IMR-90 (cell line): ENCODE measurements at regions not wholly inside any gene's neighbourhood (a gene's known extent, or its start where the extent isn't known, plus 50 kb on each side); places are given as distances from the start of the nearest gene placed in this dataset.

Experiments
- BHLHE40 ChIP-seq: fragments of 150-350 bp; IDR thresholded peaks from 2 replicates; pipeline ENCODE4 v1.6.1; 2016; ENCODE audit warnings: mild to moderate bottlenecking, low read depth, low read length
- CHD1 ChIP-seq: IDR thresholded peaks from 2 replicates; pipeline ENCODE4 v1.6.1; 2012; ENCODE audit warnings: low read depth, low read length, improper control_type of control experiment
- MAFK ChIP-seq: IDR thresholded peaks from 2 replicates; pipeline ENCODE4 v1.6.1; 2012; ENCODE audit warnings: low read depth, low read length, improper control_type of control experiment
- POLR2A ChIP-seq: IDR thresholded peaks from 2 replicates; pipeline ENCODE4 v1.6.1; 2012; ENCODE audit warnings: mild to moderate bottlenecking, low read depth, low read length
- TF ChIP-seq, protein P1 (sequence below): conservative IDR thresholded peaks from 2 replicates; pipeline ENCODE4 v1.5.1; 2012; ENCODE audit warnings: mild to moderate bottlenecking, low read depth, low read length, improper control_type of control experiment

- TF ChIP-seq CHD1 (no peak), BHLHE40 (no peak), POLR2A (no peak), MAFK (no peak)
- TF ChIP-seq, protein P1, sequence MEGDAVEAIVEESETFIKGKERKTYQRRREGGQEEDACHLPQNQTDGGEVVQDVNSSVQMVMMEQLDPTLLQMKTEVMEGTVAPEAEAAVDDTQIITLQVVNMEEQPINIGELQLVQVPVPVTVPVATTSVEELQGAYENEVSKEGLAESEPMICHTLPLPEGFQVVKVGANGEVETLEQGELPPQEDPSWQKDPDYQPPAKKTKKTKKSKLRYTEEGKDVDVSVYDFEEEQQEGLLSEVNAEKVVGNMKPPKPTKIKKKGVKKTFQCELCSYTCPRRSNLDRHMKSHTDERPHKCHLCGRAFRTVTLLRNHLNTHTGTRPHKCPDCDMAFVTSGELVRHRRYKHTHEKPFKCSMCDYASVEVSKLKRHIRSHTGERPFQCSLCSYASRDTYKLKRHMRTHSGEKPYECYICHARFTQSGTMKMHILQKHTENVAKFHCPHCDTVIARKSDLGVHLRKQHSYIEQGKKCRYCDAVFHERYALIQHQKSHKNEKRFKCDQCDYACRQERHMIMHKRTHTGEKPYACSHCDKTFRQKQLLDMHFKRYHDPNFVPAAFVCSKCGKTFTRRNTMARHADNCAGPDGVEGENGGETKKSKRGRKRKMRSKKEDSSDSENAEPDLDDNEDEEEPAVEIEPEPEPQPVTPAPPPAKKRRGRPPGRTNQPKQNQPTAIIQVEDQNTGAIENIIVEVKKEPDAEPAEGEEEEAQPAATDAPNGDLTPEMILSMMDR: no peak
Observed at GRCh38 chr2:122660786-122661634, 905.6 kb downstream of the TSN start.
